ENCODE measurements at regions not wholly inside any gene's neighbourhood (a gene's known extent, or its start where the extent isn't known, plus 50 kb on each side); places are given as distances from the start of the nearest gene placed in this dataset.

GRCh38 chr10:14405076-14406065 lies 74.6 kb upstream of the FRMD4A start:
- Mint-ChIP-seq H3K27ac (ENCODE audit: unreplicated experiment) (peak overlapping the region; percentile 99), H3K4me3 (ENCODE audit: unreplicated experiment) (peak overlapping the region; percentile 52), H3K27me3 (ENCODE audit: low read depth) (no peaks in the 10 kb centered on the region), H3K9me3 (ENCODE audit: low read depth) (peaks cover 9% of the 10 kb centered on the region), H3K36me3 (ENCODE audit: low read depth) (peaks cover 3% of the 10 kb centered on the region), H3K4me1 (ENCODE audit: low read depth) (peaks cover 66% of the 10 kb centered on the region)
- no peak for DNase-seq (ENCODE audit: low spot score)
- no peak for TF ChIP-seq CTCF (IDR thresholded peaks at IDR 0.05)

GRCh38 chr10:14403881-14404623 lies 73.3 kb upstream of the FRMD4A start:
- no peak for DNase-seq (ENCODE audit: low spot score)
- TF ChIP-seq CTCF (IDR thresholded peaks at IDR 0.05), result no peak
- Mint-ChIP-seq H3K27me3 (ENCODE audit: low read depth) (no peaks in the 10 kb centered on the region), H3K9me3 (ENCODE audit: low read depth) (peaks cover 14% of the 10 kb centered on the region), H3K4me1 (ENCODE audit: low read depth) (peaks cover 67% of the 10 kb centered on the region), H3K36me3 (ENCODE audit: low read depth) (peaks cover 5% of the 10 kb centered on the region), H3K4me3 (ENCODE audit: unreplicated experiment) (no peak overlapping the region), H3K27ac (ENCODE audit: unreplicated experiment) (peak overlapping the region; percentile 99)

GRCh38 chr10:14403359-14403758 lies 72.6 kb upstream of the FRMD4A start:
- Mint-ChIP-seq H3K4me1 (ENCODE audit: low read depth) (peaks cover 65% of the 10 kb centered on the region), H3K27me3 (ENCODE audit: low read depth) (no peaks in the 10 kb centered on the region), H3K36me3 (ENCODE audit: low read depth) (peaks cover 7% of the 10 kb centered on the region), H3K9me3 (ENCODE audit: low read depth) (peaks cover 17% of the 10 kb centered on the region), H3K27ac (ENCODE audit: unreplicated experiment) (peak overlapping the region; percentile 99), H3K4me3 (ENCODE audit: unreplicated experiment) (no peak overlapping the region)
- no peak for TF ChIP-seq CTCF (IDR thresholded peaks at IDR 0.05)
- no peak for DNase-seq (ENCODE audit: low spot score)

GRCh38 chr10:14399641-14400040 lies 68.9 kb upstream of the FRMD4A start:
- peaks cover 17% of the 10 kb centered on the region for H3K9me3 Mint-ChIP-seq (ENCODE audit: low read depth)
- H3K27me3 Mint-ChIP-seq (ENCODE audit: low read depth), result no peaks in the 10 kb centered on the region
- peaks cover 9% of the 10 kb centered on the region for H3K36me3 Mint-ChIP-seq (ENCODE audit: low read depth)
- H3K4me1 Mint-ChIP-seq (ENCODE audit: low read depth), result peaks cover 57% of the 10 kb centered on the region
- no peak overlapping the region for H3K4me3 Mint-ChIP-seq (ENCODE audit: unreplicated experiment)
- no peak for TF ChIP-seq CTCF (IDR thresholded peaks at IDR 0.05)
- H3K27ac Mint-ChIP-seq (ENCODE audit: unreplicated experiment), result peak overlapping the region; percentile 57
- DNase-seq (ENCODE audit: low spot score), result no peak

- Mint-ChIP-seq H3K4me1 (ENCODE audit: low read depth) (peaks cover 42% of the 10 kb centered on the region), H3K4me3 (ENCODE audit: unreplicated experiment) (no peak overlapping the region), H3K27ac (ENCODE audit: unreplicated experiment) (peak overlapping the region; percentile 90), H3K36me3 (ENCODE audit: low read depth) (peaks cover 10% of the 10 kb centered on the region), H3K9me3 (ENCODE audit: low read depth) (peaks cover 25% of the 10 kb centered on the region), H3K27me3 (ENCODE audit: low read depth) (no peaks in the 10 kb centered on the region)
- peak; percentile 94 for DNase-seq (ENCODE audit: low spot score)
- TF ChIP-seq CTCF (IDR thresholded peaks at IDR 0.05), result no peak
These were observed 66.3 kb upstream of the FRMD4A start for GRCh38 chr10:14397066-14397465.

Measured in chondrocyte (in vitro differentiated cells).